H1 (cell line): ENCODE measurements at regions not wholly inside any gene's neighbourhood (a gene's known extent, or its start where the extent isn't known, plus 50 kb on each side); places are given as distances from the start of the nearest gene placed in this dataset.
A peak's percentile ranks its signal among the peaks of the same experiment; 100 is the strongest.

Experiments used
- CTCF ChIA-PET: fragments of 300-600 bp; sonication (Branson Sonifier 250); formaldehyde crosslinking; loops from one replicate; lab custom pipeline; 2021; ENCODE audit not compliant: partially characterized antibody; lab: Charles Lee
- POLR2A ChIA-PET: fragments of 300-600 bp; sonication (Branson Sonifier 250); formaldehyde crosslinking; loops from one replicate; lab custom pipeline; 2021; ENCODE audit warnings: inconsistent platforms; ENCODE audit not compliant: partially characterized antibody; lab: Charles Lee
- DNase-seq, 2 experiments: peaks; one replicate each; pipeline versions ENCODE4 v3.0.0 to v3.0.0-alpha.2; 2010 to 2022; ENCODE audit warnings: low spot score in 2 of 2, low read depth in 1 of 2, mixed read lengths in 1 of 2
- FAIRE-seq: peaks from 2 replicates; lab custom pipeline; 2011; peaks lifted over from hg19 to GRCh38; lab: Jason Lieb, UNC
- H2AFZ ChIP-seq: 2 replicates; pipeline ENCODE4 v1.8.1; 2012; ENCODE audit warnings: low read length, inconsistent platforms
- H2AK5ac ChIP-seq: 2 replicates; pipeline ENCODE4 v1.6.1; 2013; ENCODE audit warnings: low read depth, low read length
- H2BK120ac ChIP-seq: replicated peaks from 2 replicates; pipeline ENCODE3; 2013; ENCODE audit warnings: low read depth, low read length, inconsistent platforms
- H2BK12ac ChIP-seq: 2 replicates; pipeline ENCODE4 v1.6.1; 2013; ENCODE audit warnings: low read depth, low read length
- H2BK15ac ChIP-seq: 2 replicates; pipeline ENCODE4 v1.6.1; 2013; ENCODE audit warnings: low read length
- H2BK20ac ChIP-seq: 2 replicates; pipeline ENCODE4 v1.6.1; 2013; ENCODE audit warnings: low read length
- H2BK5ac ChIP-seq: 2 replicates; pipeline ENCODE4 v1.6.1; 2013; ENCODE audit warnings: low read depth, low read length
- H3K14ac ChIP-seq: 2 replicates; pipeline ENCODE4 v1.6.1; 2013; ENCODE audit warnings: inconsistent platforms; ENCODE audit not compliant: insufficient read length
- H3K18ac ChIP-seq: 2 replicates; pipeline ENCODE4 v1.6.1; 2013; ENCODE audit warnings: low read length; ENCODE audit errors: extremely low read depth
- H3K23ac ChIP-seq: 2 replicates; pipeline ENCODE4 v1.6.1; 2013; ENCODE audit warnings: inconsistent platforms; ENCODE audit not compliant: insufficient read length
- H3K23me2 ChIP-seq: 2 replicates; pipeline ENCODE4 v1.6.1; 2013; ENCODE audit warnings: low read depth, low read length
- H3K27ac ChIP-seq: 2 replicates; pipeline ENCODE4 v1.6.1; 2011; ENCODE audit warnings: low read depth, low read length, inconsistent platforms
- H3K27me3 ChIP-seq, 4 experiments: replicated peaks in 1 of 4; 1 replicate in 1 of 4; 2 replicates in 3 of 4; pipeline versions ENCODE4 v1.6.1 to v1.8.1; 2011 to 2013; ENCODE audit warnings: low read length in 3 of 4, mild to moderate bottlenecking in 3 of 4, inconsistent platforms in 2 of 4, mixed read lengths in 2 of 4, moderate library complexity in 1 of 4; ENCODE audit not compliant: control insufficient read depth in 3 of 4, insufficient read depth in 3 of 4; ENCODE audit errors: extremely low read depth in 1 of 4
- H3K36me3 ChIP-seq, 4 experiments: 2 replicates each; pipeline versions ENCODE4 v1.6.1 to v1.8.1; 2011 to 2013; ENCODE audit warnings: mild to moderate bottlenecking in 4 of 4, low read length in 3 of 4, moderate library complexity in 2 of 4, control low read depth in 1 of 4, inconsistent platforms in 1 of 4; ENCODE audit not compliant: insufficient read depth in 4 of 4, control insufficient read depth in 2 of 4
- H3K4ac ChIP-seq: replicated peaks from 2 replicates; pipeline ENCODE3; 2013; ENCODE audit warnings: low read length, low read depth, mixed read lengths, inconsistent platforms; ENCODE audit not compliant: insufficient read length
- H3K4me1 ChIP-seq, 4 experiments: replicated peaks in 1 of 4; 1 replicate in 1 of 4; 2 replicates in 3 of 4; pipeline versions ENCODE4 v1.6.1 to v1.8.1; 2011 to 2013; ENCODE audit warnings: low read length in 3 of 4, inconsistent platforms in 2 of 4, mixed read lengths in 1 of 4; ENCODE audit not compliant: insufficient read depth in 4 of 4, control insufficient read depth in 3 of 4
- H3K4me2 ChIP-seq, 2 experiments: 2 replicates each; pipeline versions ENCODE4 v1.6.1 to v1.8.1; 2011 to 2013; ENCODE audit warnings: low read depth in 2 of 2, low read length in 2 of 2, control low read depth in 1 of 2, inconsistent platforms in 1 of 2, mild to moderate bottlenecking in 1 of 2; ENCODE audit not compliant: insufficient read depth in 1 of 2
- H3K4me3 ChIP-seq, 4 experiments: fragments of 200-600, 300-600 bp in 1 of 4; sonication (generic), shearing (Covaris generic), sonication (Bioruptor Twin) in 1 of 4; 2 replicates each; pipeline versions ENCODE4 v1.5.1 to v1.8.1; 2011 to 2016; ENCODE audit warnings: low read length in 4 of 4, low read depth in 3 of 4, control low read depth in 2 of 4, inconsistent platforms in 2 of 4, mild to moderate bottlenecking in 2 of 4, mixed read lengths in 1 of 4, moderate library complexity in 1 of 4; ENCODE audit not compliant: insufficient read depth in 2 of 4; ENCODE audit errors: extremely low read depth in 1 of 4
- H3K56ac ChIP-seq: replicated peaks from 2 replicates; pipeline ENCODE3; 2013; ENCODE audit warnings: low read depth, mild to moderate bottlenecking, mixed read lengths, low read length, inconsistent platforms; ENCODE audit not compliant: insufficient read length
- H3K79me1 ChIP-seq: 2 replicates; pipeline ENCODE4 v1.6.1; 2013; ENCODE audit warnings: low read depth, low read length, control low read depth
- H3K79me2 ChIP-seq, 2 experiments: 2 replicates each; pipeline versions ENCODE4 v1.6.1 to v1.8.1; 2012 to 2013; ENCODE audit warnings: low read length in 2 of 2, mild to moderate bottlenecking in 2 of 2, inconsistent platforms in 1 of 2; ENCODE audit not compliant: insufficient read depth in 2 of 2, control insufficient read depth in 1 of 2
- H3K9ac ChIP-seq, 4 experiments: replicated peaks in 1 of 4; 1 replicate in 1 of 4; 2 replicates in 3 of 4; pipeline versions ENCODE4 v1.6.1 to v1.8.1; 2011 to 2013; ENCODE audit warnings: low read depth in 3 of 4, low read length in 3 of 4, control low read depth in 2 of 4, mild to moderate bottlenecking in 2 of 4, moderate library complexity in 2 of 4, inconsistent platforms in 1 of 4; ENCODE audit errors: extremely low read depth in 1 of 4
- H3K9me3 ChIP-seq, 2 experiments: 2 replicates each; pipeline versions ENCODE4 v1.6.1 to v1.8.1; 2012 to 2013; ENCODE audit warnings: mild to moderate bottlenecking in 2 of 2, moderate library complexity in 2 of 2, control low read depth in 1 of 2, inconsistent platforms in 1 of 2, low read depth in 1 of 2, low read length in 1 of 2, mixed read lengths in 1 of 2; ENCODE audit not compliant: insufficient read depth in 2 of 2
- H4K20me1 ChIP-seq, 2 experiments: replicated peaks in 1 of 2; 2 replicates each; pipeline versions ENCODE3 to v1.8.1; 2011 to 2013; ENCODE audit warnings: inconsistent platforms in 2 of 2, low read length in 2 of 2, mild to moderate bottlenecking in 1 of 2; ENCODE audit not compliant: insufficient read depth in 2 of 2, control insufficient read depth in 1 of 2
- H4K5ac ChIP-seq: 2 replicates; pipeline ENCODE4 v1.6.1; 2013; ENCODE audit warnings: low read length, low read depth, mixed read lengths, inconsistent platforms; ENCODE audit not compliant: insufficient read length
- H4K8ac ChIP-seq: 2 replicates; pipeline ENCODE4 v1.8.0; 2013; ENCODE audit warnings: mild to moderate bottlenecking, moderate library complexity, low read length, inconsistent platforms; ENCODE audit not compliant: insufficient read depth; ENCODE audit errors: extremely low read depth
- H4K91ac ChIP-seq: replicated peaks from 2 replicates; pipeline ENCODE3; 2013; ENCODE audit warnings: low read length, mixed read lengths, inconsistent platforms; ENCODE audit not compliant: insufficient read length
- BCL11A ChIP-seq, 2 experiments: IDR thresholded peaks; one replicate each; pipeline ENCODE4 v1.6.1; 2011; ENCODE audit warnings: low read depth in 2 of 2, low read length in 2 of 2, mild to moderate bottlenecking in 2 of 2
- CHD1 ChIP-seq: IDR thresholded peaks from 2 replicates; pipeline ENCODE4 v1.6.1; 2012; ENCODE audit warnings: low read depth, low read length, improper control_type of control experiment
- KDM4A ChIP-seq: IDR thresholded peaks from one replicate; pipeline ENCODE4 v1.7.1; 2012; ENCODE audit warnings: low read depth, mild to moderate bottlenecking, moderate library complexity, low read length, inconsistent platforms; ENCODE audit not compliant: severe bottlenecking
- POLR2A ChIP-seq, 2 experiments: IDR thresholded peaks; 1 replicate in 1 of 2; 2 replicates in 1 of 2; pipeline ENCODE4 v1.6.1; 2011; ENCODE audit warnings: low read depth in 2 of 2, low read length in 2 of 2, mild to moderate bottlenecking in 2 of 2; ENCODE audit errors: control extremely low read depth in 1 of 2
- SUZ12 ChIP-seq: fragments of 200-600 bp; sonication (generic); IDR thresholded peaks from 2 replicates; pipeline ENCODE4 v1.6.1; 2012; ENCODE audit warnings: mild to moderate bottlenecking, inconsistent platforms, low read length, moderate library complexity, mixed read lengths
- WGBS, 2 experiments: shearing (Covaris generic) in 1 of 2; methylation state at CpG; one replicate each; pipeline versions ENCODE4 v1.1.6 to v1.1.7; 2013 to 2015; ENCODE audit warnings: low lambda C conversion rate in 2 of 2, mixed read lengths in 2 of 2, inconsistent platforms in 1 of 2, low coverage in 1 of 2, missing lambda C conversion rate in 1 of 2; ENCODE audit not compliant: insufficient replicate concordance in 2 of 2, insufficient coverage in 1 of 2, insufficient read length in 1 of 2; ENCODE audit errors: extremely low coverage in 1 of 2, missing lambda C conversion rate in 1 of 2; 5-methylcytosine and 5-hydroxymethylcytosine counted together

- no peak for DNase-seq
- H2BK20ac ChIP-seq = no peak overlapping the region
- TF ChIP-seq BCL11A (IDR thresholded peaks at IDR 0.05; ENCODE audit: low read depth in 2 of 2, low read length in 2 of 2) (no peak), CHD1 (no peak), SUZ12 (no peak), KDM4A (no peak), POLR2A (IDR thresholded peaks at IDR 0.05; ENCODE audit: control extremely low read depth in 1 of 2, low read depth in 2 of 2, low read length in 2 of 2) (no peak)
These were observed 90.7 kb downstream of the RTL9 start for GRCh38 chrX:110449312-110449711.

More at GRCh38 chrX:110449312-110449711, 90.7 kb downstream of the RTL9 start:
- WGBS, 2 experiments = 85% methylated on average over 2 of the region's 2 CpGs; no CpG with 5 or more reads in 1 of the 2 experiments
- H3K56ac ChIP-seq = no peak overlapping the region
- no peak overlapping the region for H3K4me2 ChIP-seq
- no peak overlapping the region for H4K91ac ChIP-seq
- H2BK15ac ChIP-seq = no peak overlapping the region
- H3K4me1 ChIP-seq = peaks cover 0 to 6% (median under 1%) of the 10 kb centered on the region in 4 experiments; a peak in 4 of 7 replicates
- H3K27ac ChIP-seq = no peak overlapping the region
- H2BK5ac ChIP-seq = no peak overlapping the region
- H2BK12ac ChIP-seq = no peak overlapping the region
- POLR2A ChIA-PET = no interaction called here
- no peak overlapping the region for H2AFZ ChIP-seq
- no peaks in the 10 kb centered on the region for H3K79me2 ChIP-seq
- H3K36me3 ChIP-seq = no peaks in the 10 kb centered on the region
- H4K20me1 ChIP-seq = no peaks in the 10 kb centered on the region
- H3K4me3 ChIP-seq = no peak overlapping the region
- no peak overlapping the region for H3K9ac ChIP-seq
- H3K27me3 ChIP-seq = no peaks in the 10 kb centered on the region
- H3K4ac ChIP-seq = no peak overlapping the region
- H3K9me3 ChIP-seq = no peaks in the 10 kb centered on the region
- H3K14ac ChIP-seq = no peak overlapping the region
- FAIRE-seq = peak; percentile 45
- H2BK120ac ChIP-seq = no peak overlapping the region
- H3K23ac ChIP-seq = no peak overlapping the region
- H3K23me2 ChIP-seq = no peaks in the 10 kb centered on the region
- H4K5ac ChIP-seq = no peak overlapping the region
- H2AK5ac ChIP-seq = no peak overlapping the region
- H3K79me1 ChIP-seq = no peaks in the 10 kb centered on the region
- H3K18ac ChIP-seq = no peak overlapping the region
- CTCF ChIA-PET = interaction anchor here (0.6 to 6.0 kb wide), 11 partner anchors 11 to 405 kb away, joined by 3 to 66 read pairs (median 4); no protein-coding TSS in a partner anchor
- H4K8ac ChIP-seq = no peak overlapping the region
